HPDE6-E6E7 (cell line): ENCODE measurements at regions not wholly inside any gene's neighbourhood (a gene's known extent, or its start where the extent isn't known, plus 50 kb on each side); places are given as distances from the start of the nearest gene placed in this dataset.
"Not testable (repeated sequence)": the region's sequence is repeated elsewhere in the genome, so short reads cannot be mapped to it uniquely, and the experiment has no call there.

Experiments used
- DNase-seq: peaks from one replicate; pipeline ENCODE4 v3.0.0; 2011; ENCODE audit warnings: missing footprints; ENCODE audit errors: extremely low spot score

DNA sequence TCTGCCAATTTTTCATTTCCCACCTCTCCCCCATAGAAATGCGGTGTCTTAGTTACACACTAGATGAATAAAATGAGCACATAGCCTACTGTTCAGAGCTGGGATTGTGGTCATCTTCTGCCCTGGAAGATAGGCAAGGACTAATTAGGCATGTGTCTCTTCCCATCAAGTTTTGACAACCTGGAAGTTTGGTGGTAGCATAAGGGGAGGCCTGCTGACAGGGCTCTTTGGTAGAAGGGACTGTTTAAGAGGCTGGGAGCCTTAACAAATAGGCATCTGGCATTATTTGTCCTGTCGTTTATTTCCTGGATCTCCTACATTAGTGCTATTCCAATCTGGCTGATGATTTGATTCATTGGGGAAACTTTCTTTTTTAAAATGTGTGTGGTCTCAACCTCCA is 512.3 kb downstream of the ZNF385D start:
- DNase-seq, result no peak

DNA sequence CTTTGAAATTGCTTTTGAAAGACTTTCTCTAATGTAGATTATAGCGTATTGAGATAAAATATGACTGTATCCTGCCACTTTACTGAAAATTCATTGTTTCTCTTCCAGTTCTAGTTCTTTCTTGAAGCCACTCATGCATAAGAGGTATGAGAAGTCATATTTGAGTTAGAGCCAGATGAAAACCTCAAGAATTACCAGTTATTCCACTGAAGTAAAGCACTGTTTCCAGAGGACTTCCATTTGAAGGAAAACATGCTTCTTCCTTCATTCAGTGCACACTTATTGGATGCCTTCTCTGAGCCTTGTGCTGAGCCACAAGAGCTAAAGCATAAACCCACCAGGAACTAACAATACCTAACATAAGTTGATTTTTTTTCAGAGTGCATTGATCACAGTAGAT is 513.4 kb downstream of the ZNF385D start:
- DNase-seq, result no peak

GRCh38 chr3:21235491-21235890 is 515.5 kb downstream of the ZNF385D start:
- DNase-seq, result no peak

GRCh38 chr3:21234933-21235332 is 516.1 kb downstream of the ZNF385D start:
- DNase-seq, result no peak

- DNase-seq, result no peak
Observed at GRCh38 chr3:21229426-21230135, 521.4 kb downstream of the ZNF385D start.

DNA sequence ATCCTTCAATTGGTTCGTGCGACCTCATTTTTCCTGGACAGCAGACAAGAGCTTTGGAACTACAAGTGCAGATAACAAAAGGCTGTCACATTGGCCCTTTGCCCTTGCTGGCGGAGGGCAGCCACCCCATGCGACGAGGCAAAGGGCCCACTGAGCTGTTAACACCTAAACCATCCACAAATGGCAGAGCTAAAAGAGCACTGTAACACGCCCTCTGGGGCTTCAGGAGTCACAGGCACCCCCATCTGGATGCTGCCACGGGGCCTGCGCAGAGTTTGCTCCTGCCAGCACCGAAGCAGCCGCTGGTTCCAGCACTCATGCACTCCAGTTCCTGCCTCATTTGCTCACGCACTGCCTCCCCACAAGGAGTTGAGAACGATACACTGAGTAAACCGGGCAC is 524.9 kb downstream of the ZNF385D start:
- no peak for DNase-seq

- no peak for DNase-seq
Observed at GRCh38 chr3:21220944-21221343, 530.1 kb downstream of the ZNF385D start.

- no peak for DNase-seq
Observed at GRCh38 chr3:21216598-21216997, 534.4 kb downstream of the ZNF385D start.

DNA sequence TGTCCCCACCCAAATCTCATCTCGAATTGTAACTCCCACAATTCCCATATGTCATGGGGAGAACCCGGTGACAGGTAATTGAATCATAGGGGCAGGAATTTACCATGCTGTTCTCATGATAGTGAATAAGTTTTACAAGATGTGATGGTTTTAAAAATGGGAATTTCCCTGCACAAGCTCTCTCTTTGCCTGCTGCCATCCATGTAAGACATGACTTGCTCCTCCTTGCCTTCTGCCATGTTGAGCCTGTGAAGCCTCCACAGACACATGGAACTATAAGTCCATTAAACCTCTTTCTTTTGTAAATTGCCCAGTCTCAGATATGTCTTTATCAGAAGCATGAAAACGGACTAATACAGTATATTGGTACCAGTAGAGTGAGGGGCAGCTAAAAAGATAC is 546.9 kb downstream of the ZNF385D start:
- not testable (repeated sequence) for DNase-seq

DNA sequence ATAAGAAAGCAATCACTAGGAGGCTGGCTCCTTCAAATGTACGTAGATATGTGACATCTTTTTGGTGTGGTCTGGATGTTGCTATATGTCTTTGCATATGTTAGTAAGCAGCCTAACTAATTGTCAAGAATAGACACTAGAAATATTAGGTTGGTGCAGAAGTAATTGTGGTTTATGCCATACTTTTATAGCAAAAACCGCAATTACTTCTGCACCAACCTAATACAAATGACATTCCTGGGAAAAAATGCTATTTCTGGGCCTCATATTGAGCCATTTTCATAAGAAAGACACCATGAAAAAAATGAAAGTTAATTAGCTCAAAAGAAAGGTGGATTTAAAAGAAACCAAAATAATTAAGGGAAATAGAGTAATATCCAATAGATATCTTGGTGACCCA is 555.8 kb downstream of the ZNF385D start:
- DNase-seq, result no peak

DNA sequence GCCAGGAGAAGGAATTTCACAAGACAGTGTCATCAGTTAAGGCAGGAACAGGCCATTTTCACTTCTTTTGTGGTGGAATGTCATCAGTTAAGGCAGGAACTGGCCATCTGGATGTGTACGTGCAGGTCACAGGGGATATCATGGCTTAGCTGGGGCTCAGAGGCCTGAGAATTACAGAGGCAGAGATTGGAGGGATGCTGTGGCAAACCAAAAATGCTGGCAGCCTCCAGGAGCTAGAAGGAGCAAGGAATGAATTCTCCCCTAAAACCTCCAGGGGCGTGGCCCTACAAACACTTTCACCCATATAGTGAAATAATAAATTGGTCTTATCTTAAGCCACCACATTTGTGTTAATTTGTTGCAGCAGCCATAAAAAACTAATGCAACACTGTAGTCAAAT is 557.0 kb downstream of the ZNF385D start:
- not testable (repeated sequence) for DNase-seq

DNA sequence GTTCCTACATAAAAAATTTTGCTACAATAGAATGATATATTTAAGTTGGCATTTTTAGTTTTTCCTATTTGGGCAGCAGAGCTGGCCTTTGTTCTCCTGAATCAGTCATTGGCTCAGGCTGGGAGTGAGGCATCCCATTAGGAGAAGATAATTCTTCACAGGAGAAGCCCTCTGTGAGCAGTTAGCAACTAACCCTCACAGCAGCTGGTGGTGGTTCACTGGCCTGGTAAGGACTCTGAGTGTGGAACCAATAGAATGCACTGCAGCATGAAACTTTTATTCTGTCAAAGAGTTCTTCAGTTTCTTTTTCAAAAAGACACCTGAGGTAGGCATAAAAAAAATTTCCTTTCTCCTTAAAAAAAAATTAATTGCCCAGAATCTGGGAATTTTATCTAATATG is 562.6 kb downstream of the ZNF385D start:
- DNase-seq, result no peak

DNA sequence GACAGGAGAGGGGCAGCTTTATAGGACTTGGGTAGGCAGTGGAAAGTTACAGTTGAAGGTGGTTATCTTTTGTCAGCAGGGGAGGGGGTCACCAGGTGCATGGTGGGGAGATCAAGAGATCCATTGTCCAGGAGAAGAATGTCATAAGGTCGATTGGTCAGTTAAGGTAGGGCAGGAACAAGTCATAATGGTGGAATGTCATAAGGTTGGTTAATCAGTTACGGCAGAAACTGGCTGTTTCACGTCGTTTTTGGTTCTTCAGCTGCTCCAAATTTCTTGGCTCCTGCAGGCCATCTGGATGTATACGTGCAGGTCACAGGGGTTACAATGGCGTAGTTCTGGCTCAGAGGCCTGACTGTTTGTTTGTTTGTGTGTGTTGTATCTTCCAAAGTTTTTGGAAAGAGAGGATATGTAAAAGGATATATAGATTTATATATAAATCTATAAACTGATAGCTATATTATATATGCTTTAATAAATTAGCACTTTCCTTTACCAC is 565.1 kb downstream of the ZNF385D start:
- DNase-seq, result no peak

DNA sequence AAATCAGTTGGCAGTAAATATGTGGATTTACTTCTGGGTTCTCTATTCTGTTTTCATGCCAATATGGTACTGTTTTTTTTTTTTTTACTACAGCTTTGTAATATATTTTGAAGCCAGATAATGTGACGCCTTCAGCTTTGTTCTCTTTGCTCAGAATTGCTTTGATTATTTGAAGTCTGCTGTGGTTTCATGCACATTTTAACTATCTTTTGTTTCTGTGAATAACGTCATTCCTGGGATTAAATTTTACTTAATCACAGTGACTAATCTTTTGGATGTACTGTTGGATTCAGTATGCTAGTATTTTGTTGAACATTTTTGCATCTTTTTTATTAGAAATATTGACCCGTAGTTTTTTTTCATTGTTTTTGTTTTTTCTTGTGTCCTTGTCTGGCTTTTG is 576.5 kb downstream of the ZNF385D start:
- no peak for DNase-seq

GRCh38 chr3:21170964-21171363 is 580.0 kb downstream of the ZNF385D start:
- no peak for DNase-seq

- DNase-seq, result no peak
Observed at GRCh38 chr3:21169948-21170347, 581.1 kb downstream of the ZNF385D start.

- DNase-seq, result no peak
Observed at GRCh38 chr3:21168471-21168870, 582.5 kb downstream of the ZNF385D start.

GRCh38 chr3:21163956-21164355 is 587.1 kb downstream of the ZNF385D start:
- DNase-seq, result no peak

- no peak for DNase-seq
Observed at GRCh38 chr3:21159543-21159906, 591.5 kb downstream of the ZNF385D start.

GRCh38 chr3:21158861-21159542 is 592.0 kb downstream of the ZNF385D start:
- no peak for DNase-seq

DNA sequence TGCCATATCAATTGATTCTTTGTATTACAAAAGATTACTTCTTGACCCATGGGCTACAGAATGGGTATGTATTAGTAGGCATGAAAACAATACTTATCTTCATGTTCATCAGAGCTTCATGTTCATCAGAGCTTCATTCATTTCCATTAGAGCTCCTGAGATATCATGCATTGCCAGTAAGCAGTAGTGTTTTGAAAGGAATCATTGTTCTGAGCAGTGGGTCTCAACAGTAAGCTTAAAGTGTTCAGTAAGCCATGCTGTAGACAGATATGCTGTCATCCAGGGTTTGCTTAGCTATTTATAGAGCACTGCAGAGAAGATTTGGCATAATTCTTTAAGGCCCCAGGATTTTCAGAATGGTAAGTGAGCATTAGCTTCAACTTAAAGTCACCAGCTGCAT is 596.1 kb downstream of the ZNF385D start:
- no peak for DNase-seq

- no peak for DNase-seq
Observed at GRCh38 chr3:21152555-21152954, 598.5 kb downstream of the ZNF385D start.

DNA sequence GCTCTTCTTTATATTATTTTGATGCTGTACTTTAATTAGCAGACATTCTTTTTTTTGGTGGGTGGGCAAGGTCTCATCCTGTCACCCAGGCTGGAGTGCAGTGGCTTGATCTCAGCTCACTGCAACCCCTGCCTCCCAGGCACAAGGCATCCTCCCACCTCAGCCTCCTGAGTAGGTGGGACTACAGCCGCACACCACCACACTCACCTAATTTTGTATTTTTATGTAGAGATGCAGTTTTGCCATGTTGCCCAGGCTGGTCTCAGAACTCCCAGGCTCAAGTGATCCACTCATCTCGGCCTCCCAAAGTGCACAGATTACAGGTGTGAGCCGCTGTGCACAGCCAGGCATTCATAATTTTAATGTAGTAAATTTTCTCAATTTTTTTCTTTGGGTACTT is 608.1 kb downstream of the ZNF385D start:
- DNase-seq, result no peak

- DNase-seq, result no peak
Observed at GRCh38 chr3:21142031-21142430, 609.0 kb downstream of the ZNF385D start.
